ENCODE measurements at regions not wholly inside any gene's neighbourhood (a gene's known extent, or its start where the extent isn't known, plus 50 kb on each side); places are given as distances from the start of the nearest gene placed in this dataset.

DNA sequence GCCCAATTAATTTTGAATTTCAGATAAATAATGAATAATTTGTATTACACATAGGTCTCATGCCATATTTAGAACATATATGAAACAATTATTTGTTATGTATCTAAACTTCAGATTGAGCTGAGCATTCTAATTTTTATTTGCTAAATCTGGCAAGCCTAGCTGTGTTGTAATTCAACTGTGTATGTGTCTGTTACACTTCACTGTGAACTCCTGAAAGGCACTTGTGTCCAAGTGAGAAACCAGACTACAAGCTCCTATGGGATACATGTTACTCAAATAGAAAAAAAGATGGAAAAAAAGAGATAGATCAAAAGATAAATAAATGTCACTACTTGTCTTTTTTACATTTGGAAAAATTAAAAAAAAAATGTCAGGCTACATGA is 56.5 kb upstream of the ANKRD55 start:
- TF ChIP-seq POLR2AphosphoS2 (IDR thresholded peaks at IDR 0.05; ENCODE audit: low read depth, low read length) (no peak), NFATC3 (CRISPR knock-in tag; IDR thresholded peaks at IDR 0.05) (no peak), GFI1 (CRISPR knock-in tag; IDR thresholded peaks at IDR 0.05; ENCODE audit: borderline replicate concordance) (no peak), TCF12 (IDR thresholded peaks at IDR 0.05) (no peak), TCF12 (CRISPR knock-in tag; IDR thresholded peaks at IDR 0.05) (no peak), ZNF792 (CRISPR knock-in tag; IDR thresholded peaks at IDR 0.05) (no peak), MAFG (CRISPR knock-in tag; IDR thresholded peaks at IDR 0.05) (no peak), ASH2L (IDR thresholded peaks at IDR 0.05; ENCODE audit: insufficient read length, low read depth, low read length) (no peak), STAT5B (CRISPR knock-in tag; IDR thresholded peaks at IDR 0.05) (no peak), YY1 (IDR thresholded peaks at IDR 0.05; ENCODE audit: insufficient read depth, insufficient replicate concordance, low read depth, low read length) (no peak), PLRG1 (conservative IDR thresholded peaks at IDR 0.05) (no peak)
- TF ChIP-seq, protein P1, sequence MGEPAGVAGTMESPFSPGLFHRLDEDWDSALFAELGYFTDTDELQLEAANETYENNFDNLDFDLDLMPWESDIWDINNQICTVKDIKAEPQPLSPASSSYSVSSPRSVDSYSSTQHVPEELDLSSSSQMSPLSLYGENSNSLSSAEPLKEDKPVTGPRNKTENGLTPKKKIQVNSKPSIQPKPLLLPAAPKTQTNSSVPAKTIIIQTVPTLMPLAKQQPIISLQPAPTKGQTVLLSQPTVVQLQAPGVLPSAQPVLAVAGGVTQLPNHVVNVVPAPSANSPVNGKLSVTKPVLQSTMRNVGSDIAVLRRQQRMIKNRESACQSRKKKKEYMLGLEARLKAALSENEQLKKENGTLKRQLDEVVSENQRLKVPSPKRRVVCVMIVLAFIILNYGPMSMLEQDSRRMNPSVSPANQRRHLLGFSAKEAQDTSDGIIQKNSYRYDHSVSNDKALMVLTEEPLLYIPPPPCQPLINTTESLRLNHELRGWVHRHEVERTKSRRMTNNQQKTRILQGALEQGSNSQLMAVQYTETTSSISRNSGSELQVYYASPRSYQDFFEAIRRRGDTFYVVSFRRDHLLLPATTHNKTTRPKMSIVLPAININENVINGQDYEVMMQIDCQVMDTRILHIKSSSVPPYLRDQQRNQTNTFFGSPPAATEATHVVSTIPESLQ (CRISPR knock-in tag; conservative IDR thresholded peaks at IDR 0.05), result no peak
- TF ChIP-seq, protein P2, sequence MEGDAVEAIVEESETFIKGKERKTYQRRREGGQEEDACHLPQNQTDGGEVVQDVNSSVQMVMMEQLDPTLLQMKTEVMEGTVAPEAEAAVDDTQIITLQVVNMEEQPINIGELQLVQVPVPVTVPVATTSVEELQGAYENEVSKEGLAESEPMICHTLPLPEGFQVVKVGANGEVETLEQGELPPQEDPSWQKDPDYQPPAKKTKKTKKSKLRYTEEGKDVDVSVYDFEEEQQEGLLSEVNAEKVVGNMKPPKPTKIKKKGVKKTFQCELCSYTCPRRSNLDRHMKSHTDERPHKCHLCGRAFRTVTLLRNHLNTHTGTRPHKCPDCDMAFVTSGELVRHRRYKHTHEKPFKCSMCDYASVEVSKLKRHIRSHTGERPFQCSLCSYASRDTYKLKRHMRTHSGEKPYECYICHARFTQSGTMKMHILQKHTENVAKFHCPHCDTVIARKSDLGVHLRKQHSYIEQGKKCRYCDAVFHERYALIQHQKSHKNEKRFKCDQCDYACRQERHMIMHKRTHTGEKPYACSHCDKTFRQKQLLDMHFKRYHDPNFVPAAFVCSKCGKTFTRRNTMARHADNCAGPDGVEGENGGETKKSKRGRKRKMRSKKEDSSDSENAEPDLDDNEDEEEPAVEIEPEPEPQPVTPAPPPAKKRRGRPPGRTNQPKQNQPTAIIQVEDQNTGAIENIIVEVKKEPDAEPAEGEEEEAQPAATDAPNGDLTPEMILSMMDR (CRISPR knock-in tag; IDR thresholded peaks at IDR 0.05), result no peak

Measured in HepG2 (cell line).